IMR-90 (cell line): ENCODE measurements at regions not wholly inside any gene's neighbourhood (a gene's known extent, or its start where the extent isn't known, plus 50 kb on each side); places are given as distances from the start of the nearest gene placed in this dataset.
A peak's percentile ranks its signal among the peaks of the same experiment; 100 is the strongest.

Source experiments
- ATAC-seq: fragments of 200-7000 bp; cut with Tn5 transposase; 2 replicates; pipeline ENCODE4 v1.9.1; 2020; ENCODE audit warnings: low read depth, mild to moderate bottlenecking, moderate library complexity
- BruUV-seq: library from RNA; stranded (reverse); fragments of 400-500 nt; replicated peaks from 2 replicates; lab custom pipeline; 2021; lab: Mats Ljungman, UMichigan
- CTCF ChIA-PET: fragments of 300-600 bp; formaldehyde crosslinking; extraction: SDS; loops from one replicate; lab custom pipeline; 2021; ENCODE audit warnings: antibody characterized with exemption; lab: Yijun Ruan, JAX
- POLR2A ChIA-PET: fragments of 300-600 bp; sonication (Branson Sonifier 250); formaldehyde crosslinking; loops from one replicate; lab custom pipeline; 2022; ENCODE audit warnings: antibody characterized with exemption; ENCODE audit not compliant: unreplicated experiment; lab: Charles Lee
- DNase-seq: peaks from one replicate; pipeline ENCODE4 v3.0.0; 2013
- H2AFZ ChIP-seq: replicated peaks from 2 replicates; pipeline ENCODE3; 2013; ENCODE audit warnings: low read length, mild to moderate bottlenecking; ENCODE audit not compliant: poor library complexity
- H2AK5ac ChIP-seq: 2 replicates; pipeline ENCODE4 v1.6.1; 2013; ENCODE audit warnings: low read depth, low read length, inconsistent platforms
- H2AK9ac ChIP-seq: replicated peaks from 2 replicates; pipeline ENCODE3; 2013; ENCODE audit warnings: mild to moderate bottlenecking, low read depth, low read length, moderate library complexity; ENCODE audit not compliant: poor library complexity
- H2BK120ac ChIP-seq: 2 replicates; pipeline ENCODE4 v1.6.1; 2013; ENCODE audit warnings: low read depth, low read length, inconsistent platforms
- H2BK15ac ChIP-seq: 3 replicates; pipeline ENCODE4 v1.6.1; 2013; ENCODE audit warnings: low read depth, low read length, inconsistent platforms
- H2BK20ac ChIP-seq: 2 replicates; pipeline ENCODE4 v1.6.1; 2013; ENCODE audit warnings: low read depth, mild to moderate bottlenecking, inconsistent platforms, low read length, moderate library complexity
- H2BK5ac ChIP-seq: 2 replicates; pipeline ENCODE4 v1.6.1; 2013; ENCODE audit warnings: mild to moderate bottlenecking, low read depth, low read length, inconsistent platforms; ENCODE audit not compliant: poor library complexity, severe bottlenecking
- H3K14ac ChIP-seq: replicated peaks from 2 replicates; pipeline ENCODE4 v1.6.1; 2013; ENCODE audit warnings: low read depth, low read length, inconsistent platforms
- H3K18ac ChIP-seq: 2 replicates; pipeline ENCODE4 v1.6.1; 2013; ENCODE audit warnings: low read depth, low read length, control low read depth
- H3K23ac ChIP-seq: 2 replicates; pipeline ENCODE4 v1.6.1; 2013; ENCODE audit warnings: low read depth, low read length, inconsistent platforms
- H3K27ac ChIP-seq: 2 replicates; pipeline ENCODE4 v1.5.1; 2013; ENCODE audit warnings: mild to moderate bottlenecking, control low read depth, low read length; ENCODE audit not compliant: insufficient read depth
- H3K27me3 ChIP-seq: 2 replicates; pipeline ENCODE4 v1.6.1; 2013; ENCODE audit warnings: low read length; ENCODE audit not compliant: control insufficient read depth, insufficient read depth
- H3K36me3 ChIP-seq: 2 replicates; pipeline ENCODE4 v1.6.1; 2013; ENCODE audit warnings: low read length, mixed read lengths; ENCODE audit not compliant: control insufficient read depth, insufficient read depth
- H3K4ac ChIP-seq: 2 replicates; pipeline ENCODE4 v1.6.1; 2013; ENCODE audit warnings: low read depth, low read length, inconsistent platforms
- H3K4me1 ChIP-seq: 2 replicates; pipeline ENCODE4 v1.6.1; 2013; ENCODE audit warnings: low read length, mixed read lengths; ENCODE audit not compliant: control insufficient read depth, insufficient read depth
- H3K4me2 ChIP-seq: 2 replicates; pipeline ENCODE4 v1.6.1; 2013; ENCODE audit warnings: low read depth, mild to moderate bottlenecking, control low read depth, low read length, moderate library complexity
- H3K4me3 ChIP-seq: 2 replicates; pipeline ENCODE4 v1.5.1; 2013; ENCODE audit warnings: low read depth, mild to moderate bottlenecking, control low read depth, low read length, moderate library complexity; ENCODE audit not compliant: insufficient read depth
- H3K56ac ChIP-seq: 2 replicates; pipeline ENCODE4 v1.6.1; 2013; ENCODE audit warnings: low read length, inconsistent platforms; ENCODE audit not compliant: insufficient read depth; ENCODE audit errors: extremely low read depth
- H3K79me1 ChIP-seq, 2 experiments: 2 replicates each; pipeline ENCODE4 v1.6.1; 2013; ENCODE audit warnings: low read length in 2 of 2, inconsistent platforms in 1 of 2, low read depth in 1 of 2
- H3K9ac ChIP-seq: 2 replicates; pipeline ENCODE4 v1.6.1; 2013; ENCODE audit warnings: low read depth, low read length, control low read depth
- H3K9me1 ChIP-seq: 2 replicates; pipeline ENCODE4 v1.6.1; 2013; ENCODE audit warnings: low read length, inconsistent platforms; ENCODE audit not compliant: insufficient read depth
- H3K9me3 ChIP-seq: 2 replicates; pipeline ENCODE4 v1.6.1; 2013; ENCODE audit warnings: low read length; ENCODE audit not compliant: control insufficient read depth, insufficient read depth
- H4K20me1 ChIP-seq: 2 replicates; pipeline ENCODE4 v1.6.1; 2013; ENCODE audit warnings: low read length, inconsistent platforms; ENCODE audit not compliant: insufficient read depth
- H4K5ac ChIP-seq: 2 replicates; pipeline ENCODE4 v1.6.1; 2013; ENCODE audit warnings: mild to moderate bottlenecking, low read depth, low read length, control low read depth
- H4K8ac ChIP-seq, 2 experiments: 2 replicates each; pipeline ENCODE4 v1.6.1; 2013; ENCODE audit warnings: low read depth in 2 of 2, low read length in 2 of 2, control low read depth in 1 of 2, inconsistent platforms in 1 of 2
- H4K91ac ChIP-seq: 2 replicates; pipeline ENCODE4 v1.6.1; 2013; ENCODE audit warnings: low read depth, low read length, inconsistent platforms; ENCODE audit not compliant: insufficient read depth
- BHLHE40 ChIP-seq: fragments of 150-350 bp; IDR thresholded peaks from 2 replicates; pipeline ENCODE4 v1.6.1; 2016; ENCODE audit warnings: mild to moderate bottlenecking, low read depth, low read length
- CEBPB ChIP-seq: IDR thresholded peaks from 2 replicates; pipeline ENCODE4 v1.6.1; 2012; ENCODE audit warnings: low read depth, low read length, improper control_type of control experiment
- CHD1 ChIP-seq: IDR thresholded peaks from 2 replicates; pipeline ENCODE4 v1.6.1; 2012; ENCODE audit warnings: low read depth, low read length, improper control_type of control experiment
- CTCF ChIP-seq: conservative IDR thresholded peaks from 2 replicates; pipeline ENCODE4 v1.5.1; 2012; ENCODE audit warnings: mild to moderate bottlenecking, low read depth, low read length, improper control_type of control experiment
- ELK1 ChIP-seq: fragments of 150-350 bp; IDR thresholded peaks from 2 replicates; pipeline ENCODE4 v1.6.1; 2016; ENCODE audit warnings: low read depth, mild to moderate bottlenecking, low read length, moderate library complexity, borderline replicate concordance
- FOS ChIP-seq: fragments of 150-350 bp; IDR thresholded peaks from 2 replicates; pipeline ENCODE4 v1.6.1; 2016; ENCODE audit warnings: low read depth, low read length
- MAFK ChIP-seq: IDR thresholded peaks from 2 replicates; pipeline ENCODE4 v1.6.1; 2012; ENCODE audit warnings: low read depth, low read length, improper control_type of control experiment
- MAZ ChIP-seq: IDR thresholded peaks from 2 replicates; pipeline ENCODE4 v1.6.1; 2012; ENCODE audit warnings: low read depth, mild to moderate bottlenecking, low read length, improper control_type of control experiment, moderate library complexity, borderline replicate concordance
- MXI1 ChIP-seq: IDR thresholded peaks from 2 replicates; pipeline ENCODE4 v1.6.1; 2012; ENCODE audit warnings: low read depth, mild to moderate bottlenecking, low read length, moderate library complexity, borderline replicate concordance
- NFE2L2 ChIP-seq: fragments of 150-350 bp; IDR thresholded peaks from 2 replicates; pipeline ENCODE4 v1.6.1; 2016; ENCODE audit warnings: low read depth, mild to moderate bottlenecking, low read length
- POLR2A ChIP-seq: IDR thresholded peaks from 2 replicates; pipeline ENCODE4 v1.6.1; 2012; ENCODE audit warnings: mild to moderate bottlenecking, low read depth, low read length
- RAD21 ChIP-seq: IDR thresholded peaks from 2 replicates; pipeline ENCODE4 v1.6.1; 2012; ENCODE audit warnings: low read length, improper control_type of control experiment
- RCOR1 ChIP-seq: IDR thresholded peaks from 2 replicates; pipeline ENCODE4 v1.6.1; 2012; ENCODE audit warnings: mild to moderate bottlenecking, low read length, improper control_type of control experiment; ENCODE audit not compliant: insufficient replicate concordance
- RFX5 ChIP-seq: IDR thresholded peaks from 2 replicates; pipeline ENCODE4 v1.8.0; 2012; ENCODE audit warnings: low read depth, mild to moderate bottlenecking, low read length, moderate library complexity
- SMC3 ChIP-seq: fragments of 150-350 bp; IDR thresholded peaks from 2 replicates; pipeline ENCODE4 v1.6.1; 2016; ENCODE audit warnings: low read depth, mild to moderate bottlenecking, antibody characterized with exemption, low read length, moderate library complexity
- USF2 ChIP-seq: fragments of 150-350 bp; IDR thresholded peaks from 2 replicates; pipeline ENCODE4 v1.6.1; 2017; ENCODE audit warnings: mild to moderate bottlenecking, antibody characterized with exemption, low read length, low read depth
- WGBS, 2 experiments: methylation state at CpG; one replicate each; pipeline versions ENCODE4 v1.1.5 to v1.1.7; 2013; ENCODE audit warnings: missing lambda C conversion rate in 2 of 2; ENCODE audit not compliant: insufficient read length in 1 of 2; ENCODE audit errors: extremely low coverage in 2 of 2; 5-methylcytosine and 5-hydroxymethylcytosine counted together
- dilution Hi-C: fragments of 300-500 bp; cut with HindIII; formaldehyde crosslinking; loops from one replicate; pipeline ENCODE4 v1.14.3; 2018; ENCODE audit warnings: low sequenced_read_pairs; ENCODE audit not compliant: unreplicated experiment
- in situ Hi-C: fragments of 300-500 bp; cut with MboI; formaldehyde crosslinking; loops from 3 replicates; pipeline ENCODE4 v1.14.3; 2019; ENCODE audit warnings: low sequenced_read_pairs, inconsistent platforms, mixed read lengths
- intact Hi-C: fragments of 100-400 bp; cut with micrococcal nuclease; formaldehyde crosslinking; loops from 2 replicates; pipeline ENCODE4 v1.10.0; 2022

- Histone ChIP-seq H2AK5ac (no peak overlapping the region), H3K9ac (no peak overlapping the region), H4K8ac (no peak overlapping the region), H3K18ac (no peak overlapping the region; the same call in 1 of the 2 replicates), H3K27ac (no peak overlapping the region), H2BK20ac (no peak overlapping the region; the same call in 1 of the 2 replicates), H3K9me3 (no peaks in the 10 kb centered on the region), H2AK9ac (no peak overlapping the region), H4K20me1 (no peaks in the 10 kb centered on the region), H3K9me1 (no peaks in the 10 kb centered on the region), H3K4me3 (no peak overlapping the region), H3K36me3 (no peaks in the 10 kb centered on the region), H4K5ac (no peak overlapping the region), H3K56ac (no peak overlapping the region), H3K14ac (no peak overlapping the region), H2AFZ (no peak overlapping the region), H2BK15ac (no peak overlapping the region), H3K27me3 (no peaks in the 10 kb centered on the region), H3K4me2 (no peak overlapping the region), H2BK5ac (peak overlapping the region; percentile 79), H3K4ac (no peak overlapping the region; the same call in 1 of the 2 replicates), H3K4me1 (no peaks in the 10 kb centered on the region; the same call in 1 of the 2 replicates), H3K23ac (no peak overlapping the region), H4K91ac (no peak overlapping the region), H2BK120ac (no peak overlapping the region; the same call in 1 of the 2 replicates), H3K79me1 (no peaks in the 10 kb centered on the region)
- intact Hi-C loops: no loop called here
- DNase-seq: no peak
- POLR2A ChIA-PET: interaction anchor here (0.7 kb wide), 1 partner anchor 8 kb away, joined by 3 read pairs; no protein-coding TSS in a partner anchor
- in situ Hi-C loops: no loop called here
- CTCF ChIA-PET: interaction anchor here (0.5 kb wide), 1 partner anchor 552 kb away, joined by 3 read pairs; no protein-coding TSS in a partner anchor
- no TSS peak for BruUV-seq
- ATAC-seq: no peak
- no peak for TF ChIP-seq FOS
- no peak for TF ChIP-seq RCOR1
- TF ChIP-seq MAFK: no peak
- no peak for TF ChIP-seq CHD1
- TF ChIP-seq NFE2L2: no peak
- TF ChIP-seq CEBPB: no peak
- no peak for TF ChIP-seq BHLHE40
- no peak for TF ChIP-seq POLR2A
- TF ChIP-seq RFX5: no peak
- no peak for TF ChIP-seq SMC3
- TF ChIP-seq MXI1: no peak
- no peak for TF ChIP-seq RAD21
- TF ChIP-seq ELK1: no peak
- no peak for TF ChIP-seq USF2
- no peak for TF ChIP-seq CTCF
- TF ChIP-seq MAZ: no peak
- dilution Hi-C loops: no loop called here
- WGBS, 2 experiments: no CpG with 5 or more reads among the region's 1 CpG
These were observed 85.2 kb upstream of the RBBP8 start for GRCh38 chr18:22847867-22848451.
